H9 (cell line): ENCODE measurements at regions not wholly inside any gene's neighbourhood (a gene's known extent, or its start where the extent isn't known, plus 50 kb on each side); places are given as distances from the start of the nearest gene placed in this dataset.
"Not testable (repeated sequence)": the region's sequence is repeated elsewhere in the genome, so short reads cannot be mapped to it uniquely, and the experiment has no call there.

Experiments
- DNase-seq: peaks from one replicate; pipeline ENCODE4 v3.0.0-alpha.2; 2017
- H2AFZ ChIP-seq: one replicate; pipeline ENCODE4 v1.6.1; 2013; ENCODE audit warnings: mild to moderate bottlenecking, low read length, control low read depth, moderate library complexity
- H2AK5ac ChIP-seq: 2 replicates; pipeline ENCODE4 v1.6.1; 2013; ENCODE audit warnings: low read length, control low read depth, mixed read lengths; ENCODE audit not compliant: insufficient read length
- H2BK120ac ChIP-seq: one replicate; pipeline ENCODE4 v1.6.1; 2013; ENCODE audit warnings: low read depth, mild to moderate bottlenecking, low read length, control low read depth, inconsistent platforms; ENCODE audit not compliant: poor library complexity, severe bottlenecking
- H2BK12ac ChIP-seq: 2 replicates; pipeline ENCODE4 v1.6.1; 2013; ENCODE audit warnings: low read length, control low read depth, mixed read lengths, low read depth; ENCODE audit not compliant: insufficient read length
- H2BK15ac ChIP-seq: 2 replicates; pipeline ENCODE4 v1.6.1; 2013; ENCODE audit warnings: low read depth, low read length, control low read depth
- H2BK20ac ChIP-seq: one replicate; pipeline ENCODE4 v1.6.1; 2013; ENCODE audit warnings: low read depth, mild to moderate bottlenecking, low read length, control low read depth, inconsistent platforms; ENCODE audit not compliant: poor library complexity, severe bottlenecking
- H2BK5ac ChIP-seq: 2 replicates; pipeline ENCODE4 v1.6.1; 2013; ENCODE audit warnings: low read length, control low read depth, mixed read lengths; ENCODE audit not compliant: insufficient read length
- H3K14ac ChIP-seq: 2 replicates; pipeline ENCODE4 v1.6.1; 2013; ENCODE audit warnings: low read length, control low read depth; ENCODE audit not compliant: insufficient read depth
- H3K18ac ChIP-seq: 2 replicates; pipeline ENCODE4 v1.6.1; 2013; ENCODE audit warnings: low read depth, mild to moderate bottlenecking, mixed read lengths, low read length, control low read depth; ENCODE audit not compliant: insufficient read length
- H3K23ac ChIP-seq: 2 replicates; pipeline ENCODE4 v1.6.1; 2013; ENCODE audit warnings: low read length, control low read depth, mixed read lengths, low read depth; ENCODE audit not compliant: insufficient read length
- H3K23me2 ChIP-seq: 2 replicates; pipeline ENCODE4 v1.6.1; 2013; ENCODE audit warnings: low read depth, mild to moderate bottlenecking, mixed read lengths, low read length, control low read depth; ENCODE audit not compliant: insufficient read length, poor library complexity, severe bottlenecking
- H3K27ac ChIP-seq: 2 replicates; pipeline ENCODE4 v1.5.1; 2013; ENCODE audit warnings: low read length, control low read depth, mixed read lengths, low read depth; ENCODE audit not compliant: insufficient read length
- H3K27me3 ChIP-seq: 2 replicates; pipeline ENCODE4 v1.6.1; 2013; ENCODE audit warnings: low read length, control low read depth, inconsistent platforms; ENCODE audit not compliant: insufficient read depth
- H3K4ac ChIP-seq: 2 replicates; pipeline ENCODE4 v1.6.1; 2013; ENCODE audit warnings: low read depth, mild to moderate bottlenecking, control low read depth, inconsistent platforms, low read length, moderate library complexity
- H3K4me1 ChIP-seq: 2 replicates; pipeline ENCODE4 v1.6.1; 2013; ENCODE audit warnings: low read length, control low read depth, inconsistent platforms; ENCODE audit not compliant: insufficient read depth
- H3K4me2 ChIP-seq: 2 replicates; pipeline ENCODE4 v1.6.1; 2013; ENCODE audit warnings: low read length, control low read depth, mixed read lengths; ENCODE audit not compliant: insufficient read length, insufficient read depth
- H3K56ac ChIP-seq: 2 replicates; pipeline ENCODE4 v1.6.1; 2013; ENCODE audit warnings: low read depth, mild to moderate bottlenecking, mixed read lengths, low read length, control low read depth; ENCODE audit not compliant: insufficient read length
- H3K79me1 ChIP-seq: 2 replicates; pipeline ENCODE4 v1.6.1; 2013; ENCODE audit warnings: low read depth, mild to moderate bottlenecking, moderate library complexity, low read length, control low read depth, inconsistent platforms; ENCODE audit not compliant: insufficient read depth, poor library complexity, severe bottlenecking
- H3K79me2 ChIP-seq: 2 replicates; pipeline ENCODE4 v1.6.1; 2013; ENCODE audit warnings: low read length, control low read depth, inconsistent platforms; ENCODE audit not compliant: insufficient read depth
- H3K9ac ChIP-seq: 2 replicates; pipeline ENCODE4 v1.6.1; 2013; ENCODE audit warnings: low read length, control low read depth, mixed read lengths; ENCODE audit not compliant: insufficient read length; ENCODE audit errors: extremely low read depth
- H3K9me3 ChIP-seq: one replicate; pipeline ENCODE4 v1.6.1; 2013; ENCODE audit warnings: low read depth, low read length, inconsistent platforms; ENCODE audit not compliant: control insufficient read depth
- H3T11ph ChIP-seq: one replicate; pipeline ENCODE4 v1.6.1; 2013; ENCODE audit warnings: mild to moderate bottlenecking, low read length, control low read depth, inconsistent platforms
- H4K20me1 ChIP-seq: one replicate; pipeline ENCODE4 v1.6.1; 2013; ENCODE audit not compliant: control insufficient read depth, insufficient read length, insufficient read depth
- H4K5ac ChIP-seq: 2 replicates; pipeline ENCODE4 v1.6.1; 2013; ENCODE audit warnings: low read depth, mild to moderate bottlenecking, mixed read lengths, low read length, control low read depth; ENCODE audit not compliant: insufficient read length
- H4K8ac ChIP-seq: replicated peaks from 2 replicates; pipeline ENCODE4 v1.6.1; 2013; ENCODE audit warnings: low read length, control low read depth, mixed read lengths, low read depth; ENCODE audit not compliant: insufficient read length
- H4K91ac ChIP-seq: 2 replicates; pipeline ENCODE4 v1.6.1; 2013; ENCODE audit warnings: low read depth, mild to moderate bottlenecking, moderate library complexity, mixed read lengths, low read length, control low read depth; ENCODE audit not compliant: insufficient read length
- H3K27ac Mint-ChIP-seq, 3 experiments: 2 replicates in 2 of 3; 3 replicates in 1 of 3; pipeline ENCODE4 v1.8.0; 2020 to 2021; ENCODE audit warnings: mixed read lengths in 3 of 3, mild to moderate bottlenecking in 1 of 3, moderate library complexity in 1 of 3
- H3K27me3 Mint-ChIP-seq: 2 replicates; pipeline ENCODE4 v1.8.0; 2021; ENCODE audit warnings: low read depth, mild to moderate bottlenecking, moderate library complexity, mixed read lengths
- H3K36me3 Mint-ChIP-seq, 3 experiments: 2 replicates in 2 of 3; 3 replicates in 1 of 3; pipeline ENCODE4 v1.8.0; 2020 to 2021; ENCODE audit warnings: low read depth in 3 of 3, mixed read lengths in 3 of 3; ENCODE audit not compliant: insufficient read depth in 1 of 3
- H3K4me1 Mint-ChIP-seq, 2 experiments: 2 replicates each; pipeline ENCODE4 v1.8.0; 2020; ENCODE audit warnings: mixed read lengths in 2 of 2
- H3K4me3 Mint-ChIP-seq, 2 experiments: 2 replicates in 1 of 2; 3 replicates in 1 of 2; pipeline ENCODE4 v1.8.0; 2020 to 2021; ENCODE audit warnings: mild to moderate bottlenecking in 2 of 2, mixed read lengths in 2 of 2, moderate library complexity in 1 of 2
- H3K9me3 Mint-ChIP-seq, 2 experiments: 2 replicates in 1 of 2; 3 replicates in 1 of 2; pipeline ENCODE4 v1.8.0; 2020; ENCODE audit warnings: mild to moderate bottlenecking in 2 of 2, mixed read lengths in 2 of 2, moderate library complexity in 1 of 2
- CTCF ChIP-seq: fragments of 200-600 bp; sonication (generic); conservative IDR thresholded peaks from 3 replicates; pipeline ENCODE4 v1.8.0; 2021; ENCODE audit warnings: antibody characterized with exemption, mild to moderate bottlenecking
- WGBS: extraction: QIAGEN DNeasy Blood & Tissue Kit; methylation state at CpG from one replicate; pipeline ENCODE4 v1.1.7; 2013; ENCODE audit warnings: missing lambda C conversion rate, low lambda C conversion rate, mixed read lengths; ENCODE audit not compliant: insufficient read length; ENCODE audit errors: extremely low coverage; 5-methylcytosine and 5-hydroxymethylcytosine counted together

DNA sequence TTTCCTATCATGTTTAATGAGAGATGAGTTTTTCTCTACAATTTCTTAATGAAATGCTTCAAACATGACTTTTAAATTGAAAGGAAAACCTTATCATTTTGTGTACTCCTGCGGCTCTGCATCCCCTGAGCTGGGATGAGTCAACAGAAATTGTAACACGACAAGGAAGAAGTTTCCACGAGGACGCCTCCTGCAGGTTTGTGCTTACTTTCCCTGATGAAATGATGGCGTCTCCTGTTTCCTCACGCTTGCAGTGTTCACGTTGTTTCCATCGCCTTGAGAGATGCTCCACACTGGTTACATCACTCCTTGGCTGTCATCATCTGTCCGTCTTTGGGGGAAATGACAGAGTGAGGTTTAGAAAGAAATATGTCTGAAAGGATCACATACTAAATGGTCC is 233.7 kb upstream of the ZFP64 start:
- Histone ChIP-seq H2BK20ac (no peak overlapping the region), H3K4me2 (no peak overlapping the region), H2BK12ac (no peak overlapping the region), H3K9me3 (no peaks in the 10 kb centered on the region), H3K56ac (no peak overlapping the region), H3K9ac (no peak overlapping the region), H3K79me1 (no peaks in the 10 kb centered on the region), H3K79me2 (no peaks in the 10 kb centered on the region), H3K4ac (no peak overlapping the region), H3K18ac (no peak overlapping the region), H3K23ac (no peak overlapping the region), H3K27me3 (no peaks in the 10 kb centered on the region), H2AK5ac (no peak overlapping the region), H3K27ac (no peak overlapping the region), H3K14ac (no peak overlapping the region), H4K91ac (no peak overlapping the region), H2BK120ac (no peak overlapping the region), H3K4me1 (no peaks in the 10 kb centered on the region), H2BK5ac (no peak overlapping the region), H2AFZ (no peak overlapping the region), H3K23me2 (no peaks in the 10 kb centered on the region), H4K5ac (no peak overlapping the region), H2BK15ac (no peak overlapping the region), H4K8ac (no peak overlapping the region), H4K20me1 (no peaks in the 10 kb centered on the region), H3T11ph (no peak overlapping the region)
- Mint-ChIP-seq H3K27me3 (no peaks in the 10 kb centered on the region), H3K4me3 (no peak overlapping the region), H3K4me1 (no peaks in the 10 kb centered on the region), H3K9me3 (peaks cover 4 to 7% of the 10 kb centered on the region in 2 experiments), H3K36me3 (peaks cover 0 to 8% (median 0%) of the 10 kb centered on the region in 3 experiments; a peak in 2 of 7 replicates), H3K27ac (no peak overlapping the region)
- DNase-seq = no peak
- no CpG with 5 or more reads among the region's 9 CpGs for WGBS
- TF ChIP-seq CTCF = no peak

- H3K23ac ChIP-seq, H4K5ac ChIP-seq, H3K36me3 Mint-ChIP-seq, H3K9ac ChIP-seq, H3K79me2 ChIP-seq, H3K4ac ChIP-seq, H2BK20ac ChIP-seq, H3K27me3 ChIP-seq, H3K27ac ChIP-seq, DNase-seq, H3K27me3 Mint-ChIP-seq, H2BK15ac ChIP-seq, H3T11ph ChIP-seq, H3K4me1 Mint-ChIP-seq, H2BK12ac ChIP-seq, H3K23me2 ChIP-seq, H3K9me3 Mint-ChIP-seq, H3K56ac ChIP-seq, H3K27ac Mint-ChIP-seq, H2BK120ac ChIP-seq, H3K18ac ChIP-seq, H3K4me3 Mint-ChIP-seq, H3K14ac ChIP-seq, H3K4me1 ChIP-seq, H2BK5ac ChIP-seq, H3K4me2 ChIP-seq, H4K20me1 ChIP-seq, H3K79me1 ChIP-seq, H3K9me3 ChIP-seq, H4K91ac ChIP-seq, H4K8ac ChIP-seq, H2AK5ac ChIP-seq, H2AFZ ChIP-seq: not testable (repeated sequence)
- no CpG with 5 or more reads among the region's 6 CpGs for WGBS
Observed at GRCh38 chr20:52424357-52424942, 232.9 kb upstream of the ZFP64 start.
